Right atrium auricular region (tissue), 2 donors: ENCODE measurements at regions not wholly inside any gene's neighbourhood (a gene's known extent, or its start where the extent isn't known, plus 50 kb on each side); places are given as distances from the start of the nearest gene placed in this dataset.

ENCODE experiments used
- DNase-seq: peaks from one replicate; pipeline ENCODE4 v3.0.0-alpha.2; 2019; ENCODE audit warnings: low spot score
- H3K27ac ChIP-seq, 2 donors: fragments of 200-600 bp; sonication (generic); 1 replicate in 1 of 2; 2 replicates in 1 of 2; pipeline ENCODE4 v1.5.1; 2016 to 2019
- H3K27me3 ChIP-seq, 2 donors: fragments of 200-600 bp; sonication (generic); one replicate each; pipeline versions ENCODE4 v1.5.1 to v1.6.0; 2017 to 2019
- H3K36me3 ChIP-seq: fragments of 200-600 bp; sonication (generic); one replicate; pipeline ENCODE4 v1.5.1; 2016
- H3K4me1 ChIP-seq, 2 donors: fragments of 200-600 bp; sonication (generic); one replicate each; pipeline versions ENCODE4 v1.5.1 to v1.6.0; 2017 to 2019
- H3K4me3 ChIP-seq, 2 donors: fragments of 200-600 bp; sonication (generic); 1 replicate in 1 of 2; 2 replicates in 1 of 2; pipeline ENCODE4 v1.5.1; 2017 to 2019; ENCODE audit warnings: mild to moderate bottlenecking in 1 of 2, moderate library complexity in 1 of 2
- H3K9me3 ChIP-seq, 2 donors: fragments of 200-600 bp; sonication (generic); one replicate each; pipeline ENCODE4 v1.5.1; 2019
- CTCF ChIP-seq, 2 donors: fragments of 200-600 bp; sonication (generic); IDR thresholded peaks; one replicate each; pipeline ENCODE4 v1.5.1; 2019; ENCODE audit warnings: antibody characterized with exemption in 2 of 2

DNA sequence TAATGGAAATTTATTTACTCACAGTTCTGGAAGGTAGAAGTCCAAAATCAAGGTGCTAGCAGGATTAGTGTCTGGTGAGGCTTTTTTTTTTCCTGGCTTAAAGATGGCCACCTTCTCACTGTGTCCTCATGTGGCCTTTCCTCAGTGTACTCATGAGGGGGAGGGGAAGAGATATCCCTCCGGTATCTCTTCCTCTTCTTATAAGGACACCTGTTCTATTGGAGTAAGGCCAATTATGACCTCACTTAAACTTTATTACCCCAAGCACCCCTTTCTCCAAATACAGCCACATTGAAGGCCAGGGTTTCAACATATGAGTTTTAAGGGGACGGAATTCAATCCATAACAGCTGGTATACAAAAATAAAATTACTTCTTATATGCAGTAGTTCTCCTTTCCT, 203.7 kb upstream of the C1orf87 start:
- TF ChIP-seq CTCF (IDR thresholded peaks at IDR 0.05), result no peak

GRCh38 chr1:60274422-60275290, 201.1 kb upstream of the C1orf87 start:
- no peak overlapping the region for H3K27ac ChIP-seq
- no peak overlapping the region for H3K4me3 ChIP-seq
- no peaks in the 10 kb centered on the region for H3K36me3 ChIP-seq
- no peaks in the 10 kb centered on the region for H3K4me1 ChIP-seq
- H3K9me3 ChIP-seq, result no peaks in the 10 kb centered on the region
- no peak for TF ChIP-seq CTCF (IDR thresholded peaks at IDR 0.05)
- no peak for DNase-seq
- no peaks in the 10 kb centered on the region for H3K27me3 ChIP-seq

More for the DNA sequence above, 203.7 kb upstream of the C1orf87 start:
- H3K27ac ChIP-seq, result no peak overlapping the region
- H3K9me3 ChIP-seq, result no peaks in the 10 kb centered on the region
- no peaks in the 10 kb centered on the region for H3K27me3 ChIP-seq
- H3K36me3 ChIP-seq, result no peaks in the 10 kb centered on the region
- no peak for DNase-seq
- no peak overlapping the region for H3K4me3 ChIP-seq
- peaks cover 0 to 12% of the 10 kb centered on the region in 2 donors for H3K4me1 ChIP-seq

DNA sequence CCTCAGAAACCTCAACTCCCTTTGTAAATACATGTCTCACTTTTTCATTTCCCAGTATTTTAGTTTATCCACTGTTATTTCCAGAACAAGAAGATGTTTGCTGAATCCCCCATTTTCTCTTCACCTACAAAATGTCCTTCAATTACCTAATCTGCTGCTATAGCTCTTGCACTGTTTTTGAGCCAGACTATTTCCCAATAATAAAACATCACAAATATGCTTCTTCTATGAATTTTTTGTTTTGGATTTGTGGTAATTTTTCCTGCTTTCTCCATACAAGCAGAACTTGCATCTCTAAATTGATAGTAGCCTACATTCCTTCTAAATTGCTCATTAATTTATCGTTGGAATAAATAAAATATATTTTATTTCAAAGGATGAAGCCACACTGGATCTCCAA, 199.6 kb upstream of the C1orf87 start:
- no peak for DNase-seq
- no peaks in the 10 kb centered on the region for H3K36me3 ChIP-seq
- no peak overlapping the region for H3K4me3 ChIP-seq
- H3K27ac ChIP-seq, result no peak overlapping the region
- H3K9me3 ChIP-seq, result no peaks in the 10 kb centered on the region
- no peak for TF ChIP-seq CTCF (IDR thresholded peaks at IDR 0.05)
- no peaks in the 10 kb centered on the region for H3K27me3 ChIP-seq
- H3K4me1 ChIP-seq, result no peaks in the 10 kb centered on the region

GRCh38 chr1:60271041-60271440, 197.5 kb upstream of the C1orf87 start:
- Histone ChIP-seq H3K4me3 (no peak overlapping the region), H3K4me1 (no peaks in the 10 kb centered on the region), H3K36me3 (no peaks in the 10 kb centered on the region), H3K9me3 (no peaks in the 10 kb centered on the region), H3K27ac (no peak overlapping the region), H3K27me3 (no peaks in the 10 kb centered on the region)
- no peak for TF ChIP-seq CTCF (IDR thresholded peaks at IDR 0.05)
- DNase-seq, result no peak

DNA sequence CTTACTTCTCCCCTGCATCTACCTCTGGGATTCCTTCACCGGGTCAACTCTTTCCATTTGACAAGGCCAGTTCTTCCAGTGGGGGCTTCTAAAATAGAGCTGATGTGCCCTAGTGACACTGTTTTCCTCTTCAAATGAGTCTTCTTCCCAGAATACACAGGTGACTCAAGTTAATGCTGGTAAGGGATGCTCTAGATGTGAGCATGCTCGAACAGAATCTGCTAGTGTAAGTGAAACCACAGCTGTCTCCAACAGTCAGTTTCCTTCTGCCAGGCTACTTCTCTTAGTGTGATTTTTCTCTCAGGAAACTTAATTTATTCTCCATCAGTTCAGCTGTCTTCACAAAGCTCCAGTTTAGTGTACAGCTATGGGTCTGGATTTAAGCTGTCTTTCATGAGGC, 194.9 kb upstream of the C1orf87 start:
- Histone ChIP-seq H3K27ac (no peak overlapping the region), H3K27me3 (no peaks in the 10 kb centered on the region), H3K9me3 (no peaks in the 10 kb centered on the region), H3K4me1 (no peaks in the 10 kb centered on the region), H3K4me3 (no peak overlapping the region), H3K36me3 (no peaks in the 10 kb centered on the region)
- DNase-seq, result no peak
- TF ChIP-seq CTCF (IDR thresholded peaks at IDR 0.05), result no peak
